NCI-H446 (cell line): ENCODE measurements at regions not wholly inside any gene's neighbourhood (a gene's known extent, or its start where the extent isn't known, plus 50 kb on each side); places are given as distances from the start of the nearest gene placed in this dataset.

Source experiments
- DNase-seq, 2 experiments: peaks; one replicate each; lab custom pipeline; 2025; lab: John Stamatoyannopoulos, UW

- no peak for DNase-seq
Measured at GRCh38 chr2:58560531-58560930, 319.4 kb upstream of the FANCL start.

- no peak for DNase-seq
Measured at GRCh38 chr2:58558881-58559280, 317.8 kb upstream of the FANCL start.

DNA sequence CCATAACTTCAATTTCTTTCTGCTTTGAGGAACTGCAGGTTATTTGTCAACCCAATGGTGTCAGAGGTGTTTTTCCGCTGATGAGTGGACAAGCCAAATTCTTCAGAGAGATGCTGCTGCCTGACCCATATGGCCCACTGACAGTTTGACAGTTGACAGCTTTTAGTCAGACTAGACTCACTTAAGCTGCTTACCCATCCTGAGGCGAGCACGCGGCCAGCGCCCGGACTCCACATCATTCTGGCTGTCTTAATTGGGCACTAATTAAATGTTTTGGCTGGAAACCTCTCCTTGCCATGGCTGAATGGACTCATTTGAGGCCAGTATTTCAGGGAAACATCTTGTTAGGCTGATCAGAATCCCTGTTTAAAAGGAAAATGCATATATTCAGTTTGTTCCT lies 316.1 kb upstream of the FANCL start:
- peak; percentile 22 to 83 for DNase-seq

- peak in 1 of 2 experiments; percentile 52 for DNase-seq
Measured at GRCh38 chr2:58553937-58554336, 312.8 kb upstream of the FANCL start.

GRCh38 chr2:58553522-58553921 lies 312.4 kb upstream of the FANCL start:
- no peak for DNase-seq

GRCh38 chr2:58545300-58546280 lies 304.5 kb upstream of the FANCL start:
- DNase-seq = no peak

GRCh38 chr2:58543442-58543841 lies 302.3 kb upstream of the FANCL start:
- DNase-seq = peak in 1 of 2 experiments; percentile 48

DNA sequence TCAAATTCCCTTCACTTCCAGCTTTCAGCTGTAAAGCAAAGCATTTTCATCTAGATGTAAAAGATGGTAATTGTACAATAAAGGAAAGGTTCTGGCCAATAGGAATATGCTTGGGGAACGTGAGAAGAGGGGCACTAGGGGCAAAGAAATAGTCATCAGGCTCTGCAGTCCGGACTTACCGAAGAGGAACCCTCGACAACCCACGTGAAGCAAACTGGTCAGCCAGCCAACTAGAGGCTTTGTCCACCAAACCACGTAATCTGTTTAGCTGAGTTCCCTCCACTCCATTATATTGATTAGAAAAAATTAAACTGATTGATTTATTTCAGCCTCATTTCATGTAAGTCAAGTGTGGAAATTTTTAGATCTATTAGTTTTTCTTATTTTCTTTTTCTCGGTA lies 300.4 kb upstream of the FANCL start:
- no peak for DNase-seq

GRCh38 chr2:58540681-58541080 lies 299.6 kb upstream of the FANCL start:
- no peak for DNase-seq

DNA sequence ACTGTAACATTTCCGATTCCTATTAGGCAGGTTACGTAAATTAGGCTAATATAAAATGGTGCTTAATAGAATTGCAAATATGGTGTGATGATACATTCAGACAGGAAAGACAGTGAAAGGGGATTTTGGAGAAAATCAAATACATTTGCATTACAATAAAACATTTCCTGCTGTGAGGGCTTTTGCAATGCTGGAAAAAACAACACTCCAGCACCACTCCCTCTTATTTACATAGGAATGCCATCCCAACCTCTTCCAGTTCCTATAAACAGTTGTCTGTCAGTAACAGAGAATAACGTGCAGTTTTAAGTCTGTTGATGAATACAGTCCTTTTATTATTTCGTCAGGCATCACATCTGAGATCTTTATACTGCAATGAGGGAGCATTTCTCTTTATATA lies 298.8 kb upstream of the FANCL start:
- DNase-seq = peak in 1 of 2 experiments; percentile 22

DNA sequence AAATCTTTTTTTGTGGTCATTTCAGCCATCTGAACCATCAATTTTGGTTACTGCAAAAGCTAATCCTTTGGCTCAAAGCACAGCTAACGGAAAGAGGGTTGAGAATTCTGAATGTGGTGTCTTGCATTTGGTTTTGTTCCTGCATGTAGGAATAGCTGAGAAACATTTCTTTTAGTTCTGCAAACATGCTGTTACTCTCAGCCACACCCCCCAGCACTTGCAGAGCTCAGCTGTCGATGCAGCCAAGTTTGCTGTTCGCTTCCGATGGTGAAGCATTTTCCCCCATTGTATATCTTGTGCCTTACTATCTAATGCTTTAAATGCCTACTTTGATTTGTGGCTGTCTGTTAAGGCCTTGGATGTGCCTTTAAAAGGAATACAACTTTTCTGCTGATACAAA lies 294.9 kb upstream of the FANCL start:
- DNase-seq = no peak

- peak in 1 of 2 experiments; percentile 59 for DNase-seq
Measured at GRCh38 chr2:58535182-58535581, 294.1 kb upstream of the FANCL start.

- DNase-seq = no peak
Measured at GRCh38 chr2:58533376-58533775, 292.3 kb upstream of the FANCL start.

DNA sequence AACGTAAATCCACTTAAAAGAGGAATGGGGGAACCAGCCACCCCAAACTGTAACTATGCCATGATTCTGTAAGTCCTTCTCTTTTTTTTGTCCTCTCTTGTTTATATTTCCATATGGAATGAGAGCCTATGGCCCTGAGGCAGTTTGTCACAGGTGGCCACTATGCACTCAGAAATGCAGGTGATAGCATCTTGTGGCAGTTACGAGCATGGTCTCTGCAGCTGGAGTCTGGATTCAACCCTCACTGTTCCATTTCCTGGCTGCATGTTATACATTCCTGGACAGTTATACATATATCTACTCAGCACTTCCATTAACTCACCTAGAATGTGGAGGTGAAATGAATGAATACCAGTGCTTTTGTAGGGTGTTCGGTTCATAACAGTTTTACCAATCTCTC lies 291.5 kb upstream of the FANCL start:
- DNase-seq = no peak

- DNase-seq = no peak
Measured at GRCh38 chr2:58527647-58528046, 286.5 kb upstream of the FANCL start.

- peak; percentile 66 to 83 for DNase-seq
Measured at GRCh38 chr2:58521803-58522554, 280.9 kb upstream of the FANCL start.

- no peak for DNase-seq
Measured at GRCh38 chr2:58520903-58521302, 279.8 kb upstream of the FANCL start.

GRCh38 chr2:58517881-58518280 lies 276.8 kb upstream of the FANCL start:
- peak; percentile 16 to 61 for DNase-seq

- no peak for DNase-seq
Measured at GRCh38 chr2:58516695-58517094, 275.6 kb upstream of the FANCL start.

- DNase-seq = no peak
Measured at GRCh38 chr2:58515827-58516573, 274.9 kb upstream of the FANCL start.

DNA sequence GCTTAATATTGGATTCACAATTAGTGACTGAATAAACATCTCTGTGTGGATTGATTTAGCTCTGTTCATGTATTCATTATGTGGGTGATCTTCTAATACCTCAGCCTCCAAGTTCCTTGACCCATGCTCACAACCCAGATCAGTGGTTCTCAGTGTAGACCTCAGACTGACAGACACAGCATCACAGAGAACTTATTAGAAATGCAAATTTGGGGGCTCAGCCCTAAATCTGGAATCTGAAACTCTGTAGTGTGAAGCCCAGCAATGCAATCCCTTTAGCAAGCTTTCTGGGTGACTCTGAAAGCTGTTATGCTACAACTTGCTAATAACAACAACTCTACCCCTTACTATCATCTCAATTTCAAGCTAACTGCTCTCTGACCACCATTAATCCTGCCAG lies 273.1 kb upstream of the FANCL start:
- DNase-seq = no peak

GRCh38 chr2:58512878-58513277 lies 271.8 kb upstream of the FANCL start:
- DNase-seq = no peak
